Erythroblast (primary cell): ENCODE measurements at regions not wholly inside any gene's neighbourhood (a gene's known extent, or its start where the extent isn't known, plus 50 kb on each side); places are given as distances from the start of the nearest gene placed in this dataset.

ENCODE experiments used
- GATA1 ChIP-seq: IDR thresholded peaks from 2 replicates; pipeline ENCODE4 v1.6.1; 2011; ENCODE audit warnings: low read depth, mild to moderate bottlenecking, control low read depth, low read length, moderate library complexity
- POLR2A ChIP-seq: IDR thresholded peaks from 2 replicates; pipeline ENCODE4 v1.6.1; 2011; ENCODE audit warnings: mild to moderate bottlenecking, low read length

DNA sequence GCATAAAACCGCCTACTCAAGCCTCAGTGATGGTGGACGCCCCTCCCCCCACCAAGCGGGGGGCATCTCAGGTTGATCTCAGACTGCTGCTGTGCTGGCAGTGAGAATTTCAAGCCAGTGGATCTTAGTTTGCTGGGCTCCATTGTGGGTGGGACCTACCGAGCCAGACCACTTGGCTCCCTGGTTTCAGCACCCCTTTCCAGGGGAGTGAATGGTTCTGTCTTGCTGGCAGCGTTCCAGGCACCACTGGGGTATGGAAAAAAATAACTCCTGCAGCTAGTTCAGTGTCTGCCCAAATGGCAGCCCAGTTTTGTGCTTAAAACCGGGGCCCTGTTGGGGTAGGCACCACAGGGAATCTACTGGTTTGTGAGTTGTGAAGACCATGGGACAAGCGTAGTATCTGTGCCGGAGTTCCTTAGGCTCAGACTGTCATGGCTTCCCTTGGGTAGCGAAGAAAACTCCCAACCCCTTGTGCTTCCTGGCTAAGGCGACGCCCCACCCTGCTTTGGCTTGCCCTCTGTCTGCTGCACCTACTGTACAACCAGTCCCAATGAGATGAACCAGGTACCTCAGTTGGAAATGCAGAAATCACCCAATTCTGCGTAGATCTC lies 1334.5 kb upstream of the ADGRB3 start:
- TF ChIP-seq POLR2A: no peak
- no peak for TF ChIP-seq GATA1
